NCI-H2227 treated with DMSO at 0.1 percent for 48 hours (cell line): ENCODE measurements at regions not wholly inside any gene's neighbourhood (a gene's known extent, or its start where the extent isn't known, plus 50 kb on each side); places are given as distances from the start of the nearest gene placed in this dataset.
"Not testable (repeated sequence)": the region's sequence is repeated elsewhere in the genome, so short reads cannot be mapped to it uniquely, and the experiment has no call there.

Experiments used
- DNase-seq: peaks from one replicate; lab custom pipeline; 2025; lab: John Stamatoyannopoulos, UW

DNA sequence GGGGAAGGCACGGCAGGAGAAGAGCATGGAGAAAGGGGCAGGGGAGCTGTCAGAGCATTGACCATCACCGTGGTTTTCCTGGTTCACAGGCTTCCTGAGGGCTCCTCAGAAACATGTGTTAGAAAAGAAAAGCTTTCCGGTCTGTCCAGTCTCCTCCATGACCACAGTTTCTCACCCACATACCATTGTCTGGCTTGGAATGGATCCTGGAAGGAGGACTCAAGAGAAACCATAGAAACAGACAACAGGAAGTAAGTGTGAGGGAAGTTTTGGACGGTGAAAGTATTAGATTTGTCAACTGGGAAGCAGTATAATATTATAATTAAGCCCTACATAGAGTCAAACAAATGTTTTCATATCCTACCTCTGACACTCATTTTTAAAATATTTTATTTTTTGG is 52.7 kb upstream of the NOTCH2NLA start:
- not testable (repeated sequence) for DNase-seq

DNA sequence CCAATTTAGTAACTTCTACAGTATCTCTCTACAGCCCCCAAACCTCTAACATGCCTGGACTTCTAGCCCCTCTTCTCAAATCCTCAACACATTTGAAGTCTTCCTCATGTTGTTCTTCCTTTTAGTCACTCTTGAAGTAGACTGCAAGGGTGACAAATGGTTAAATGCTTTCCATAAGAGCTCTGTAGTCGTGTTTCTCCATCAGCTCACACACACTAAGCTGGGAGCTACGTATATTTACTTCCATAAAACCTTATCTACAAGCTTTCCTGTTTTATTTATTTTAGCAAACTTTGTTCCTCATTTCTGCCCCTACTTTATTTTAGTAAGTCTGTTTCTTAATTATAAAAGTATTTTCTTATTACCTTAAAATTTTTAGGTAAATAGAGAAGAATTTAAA is 49.9 kb upstream of the NOTCH2NLA start:
- DNase-seq: not testable (repeated sequence)
